HCT116 (cell line): ENCODE measurements at regions not wholly inside any gene's neighbourhood (a gene's known extent, or its start where the extent isn't known, plus 50 kb on each side); places are given as distances from the start of the nearest gene placed in this dataset.

ENCODE experiments used
- CEBPB ChIP-seq: IDR thresholded peaks from 2 replicates; pipeline ENCODE4 v1.6.1; 2012; ENCODE audit warnings: low read depth
- CTCF ChIP-seq, 3 experiments: fragments of 200-600 bp in 1 of 3; sonication (generic) in 1 of 3; IDR thresholded peaks in 2 of 3; conservative IDR thresholded peaks in 1 of 3; 2 replicates each; pipeline ENCODE4 v1.5.1; 2012 to 2017; ENCODE audit warnings: low read depth in 2 of 3, low read length in 2 of 3, antibody characterized with exemption in 1 of 3, borderline replicate concordance in 1 of 3, control low read depth in 1 of 3, mild to moderate bottlenecking in 1 of 3, mixed read lengths in 1 of 3, mixed run types in 1 of 3, moderate library complexity in 1 of 3; ENCODE audit not compliant: insufficient read depth in 1 of 3
- ELF1 ChIP-seq: IDR thresholded peaks from 2 replicates; pipeline ENCODE4 v1.6.1; 2012; ENCODE audit warnings: low read depth, borderline replicate concordance
- EZH2 ChIP-seq: fragments of 200-600 bp; sonication (generic); IDR thresholded peaks from 2 replicates; pipeline ENCODE4 v1.6.1; 2017; ENCODE audit warnings: antibody characterized with exemption, mixed run types
- EZH2phosphoT487 ChIP-seq: fragments of 200-600 bp; IDR thresholded peaks from 2 replicates; pipeline ENCODE4 v1.6.1; 2018; ENCODE audit warnings: antibody characterized with exemption, borderline replicate concordance
- MAX ChIP-seq: IDR thresholded peaks from 2 replicates; pipeline ENCODE4 v1.6.1; 2012
- POLR2A ChIP-seq: IDR thresholded peaks from 2 replicates; pipeline ENCODE4 v1.7.0; 2011; ENCODE audit warnings: borderline replicate concordance; ENCODE audit not compliant: insufficient read depth, insufficient read length; ENCODE audit errors: extremely low read depth
- RAD21 ChIP-seq: IDR thresholded peaks from 2 replicates; pipeline ENCODE4 v1.6.1; 2012; ENCODE audit warnings: low read depth, mild to moderate bottlenecking
- REST ChIP-seq: IDR thresholded peaks from 2 replicates; pipeline ENCODE4 v1.6.1; 2012; ENCODE audit warnings: low read depth
- SIN3A ChIP-seq: IDR thresholded peaks from 2 replicates; pipeline ENCODE4 v1.6.1; 2012; ENCODE audit warnings: low read depth
- SRF ChIP-seq: IDR thresholded peaks from 2 replicates; pipeline ENCODE4 v1.6.1; 2012; ENCODE audit warnings: low read depth
- TF ChIP-seq, protein P1 (sequence below): IDR thresholded peaks from 2 replicates; pipeline ENCODE4 v1.6.1; 2012

- TF ChIP-seq EZH2phosphoT487 (no peak), CTCF (IDR thresholded peaks at IDR 0.05 in 2 of 3, conservative IDR thresholded peaks at IDR 0.05 in 1 of 3; ENCODE audit: borderline replicate concordance in 1 of 3, insufficient read depth in 1 of 3, low read depth in 2 of 3, low read length in 2 of 3) (no peak), POLR2A (no peak), SIN3A (no peak), SRF (no peak), RAD21 (no peak), CEBPB (no peak), REST (no peak), MAX (no peak), EZH2 (no peak), ELF1 (no peak)
- TF ChIP-seq, protein P1, sequence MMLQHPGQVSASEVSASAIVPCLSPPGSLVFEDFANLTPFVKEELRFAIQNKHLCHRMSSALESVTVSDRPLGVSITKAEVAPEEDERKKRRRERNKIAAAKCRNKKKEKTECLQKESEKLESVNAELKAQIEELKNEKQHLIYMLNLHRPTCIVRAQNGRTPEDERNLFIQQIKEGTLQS = no peak
Observed at GRCh38 chr12:127300075-127300474, 966.9 kb upstream of the TMEM132C start.
